RWPE2 (cell line): ENCODE measurements at regions not wholly inside any gene's neighbourhood (a gene's known extent, or its start where the extent isn't known, plus 50 kb on each side); places are given as distances from the start of the nearest gene placed in this dataset.
A peak's percentile ranks its signal among the peaks of the same experiment; 100 is the strongest.

ENCODE experiments used
- ATAC-seq: fragments of 200-7000 bp; cut with Tn5 transposase; 3 replicates; pipeline ENCODE4 v1.9.1; 2021; ENCODE audit warnings: low read depth
- DNase-seq: peaks from one replicate; pipeline ENCODE4 v3.0.0-alpha.2; 2020; ENCODE audit warnings: low spot score
- H3K27ac ChIP-seq: fragments of 450-650 bp; 2 replicates; pipeline ENCODE4 v1.5.1; 2017; ENCODE audit warnings: mild to moderate bottlenecking; ENCODE audit not compliant: poor library complexity, severe bottlenecking
- H3K27me3 ChIP-seq: fragments of 250-450 bp; sonication (Bioruptor Pico); 2 replicates; pipeline ENCODE4 v1.5.1; 2021; ENCODE audit warnings: mild to moderate bottlenecking, moderate library complexity; ENCODE audit not compliant: insufficient read depth, poor library complexity, severe bottlenecking
- H3K36me3 ChIP-seq: fragments of 250-450 bp; sonication (Bioruptor Pico); 2 replicates; pipeline ENCODE4 v1.5.1; 2020; ENCODE audit warnings: low read depth, mild to moderate bottlenecking, moderate library complexity
- H3K4me1 ChIP-seq: fragments of 250-450 bp; sonication (Bioruptor Pico); 2 replicates; pipeline ENCODE4 v1.5.1; 2021; ENCODE audit warnings: mild to moderate bottlenecking, moderate library complexity; ENCODE audit not compliant: insufficient read depth, poor library complexity, severe bottlenecking
- H3K4me3 ChIP-seq: fragments of 250-450 bp; sonication (Bioruptor Pico); 2 replicates; pipeline ENCODE4 v1.5.1; 2021; ENCODE audit warnings: mild to moderate bottlenecking, moderate library complexity; ENCODE audit not compliant: severe bottlenecking
- H3K9me3 ChIP-seq: fragments of 250-450 bp; sonication (Bioruptor Pico); 2 replicates; pipeline ENCODE4 v1.5.1; 2021; ENCODE audit warnings: mild to moderate bottlenecking, moderate library complexity; ENCODE audit not compliant: severe bottlenecking
- TF ChIP-seq, protein P1 (sequence below): fragments of 450-650 bp; IDR thresholded peaks from one replicate; pipeline ENCODE4 v1.5.1; 2017; ENCODE audit warnings: mild to moderate bottlenecking, moderate library complexity; ENCODE audit not compliant: poor library complexity, severe bottlenecking

DNA sequence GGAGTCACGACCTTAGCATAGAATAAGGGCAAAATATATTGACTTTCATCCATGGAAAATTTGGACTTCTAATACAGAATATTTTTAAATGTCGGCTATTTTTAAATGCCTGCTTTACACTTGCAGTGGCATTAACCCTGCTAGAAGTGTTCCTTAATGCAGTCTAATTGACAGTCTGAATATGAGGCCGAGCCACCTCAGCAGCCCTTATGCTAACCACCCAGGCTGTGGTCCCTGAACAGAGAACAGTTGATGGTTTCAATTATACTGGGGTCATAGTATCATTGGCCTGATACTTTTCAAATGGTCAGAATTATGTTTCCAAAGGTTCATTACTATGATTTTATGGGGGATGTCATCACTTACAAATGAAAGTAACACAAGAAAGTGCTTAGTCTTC is 764.7 kb upstream of the SLITRK1 start:
- H3K36me3 ChIP-seq, result no peaks in the 10 kb centered on the region
- H3K9me3 ChIP-seq, result no peaks in the 10 kb centered on the region
- no peak overlapping the region for H3K4me3 ChIP-seq
- TF ChIP-seq, protein P1, sequence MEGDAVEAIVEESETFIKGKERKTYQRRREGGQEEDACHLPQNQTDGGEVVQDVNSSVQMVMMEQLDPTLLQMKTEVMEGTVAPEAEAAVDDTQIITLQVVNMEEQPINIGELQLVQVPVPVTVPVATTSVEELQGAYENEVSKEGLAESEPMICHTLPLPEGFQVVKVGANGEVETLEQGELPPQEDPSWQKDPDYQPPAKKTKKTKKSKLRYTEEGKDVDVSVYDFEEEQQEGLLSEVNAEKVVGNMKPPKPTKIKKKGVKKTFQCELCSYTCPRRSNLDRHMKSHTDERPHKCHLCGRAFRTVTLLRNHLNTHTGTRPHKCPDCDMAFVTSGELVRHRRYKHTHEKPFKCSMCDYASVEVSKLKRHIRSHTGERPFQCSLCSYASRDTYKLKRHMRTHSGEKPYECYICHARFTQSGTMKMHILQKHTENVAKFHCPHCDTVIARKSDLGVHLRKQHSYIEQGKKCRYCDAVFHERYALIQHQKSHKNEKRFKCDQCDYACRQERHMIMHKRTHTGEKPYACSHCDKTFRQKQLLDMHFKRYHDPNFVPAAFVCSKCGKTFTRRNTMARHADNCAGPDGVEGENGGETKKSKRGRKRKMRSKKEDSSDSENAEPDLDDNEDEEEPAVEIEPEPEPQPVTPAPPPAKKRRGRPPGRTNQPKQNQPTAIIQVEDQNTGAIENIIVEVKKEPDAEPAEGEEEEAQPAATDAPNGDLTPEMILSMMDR, result no peak
- no peak for ATAC-seq
- DNase-seq, result no peak
- peaks cover 17% of the 10 kb centered on the region for H3K4me1 ChIP-seq
- H3K27me3 ChIP-seq, result no peaks in the 10 kb centered on the region
- no peak overlapping the region for H3K27ac ChIP-seq

DNA sequence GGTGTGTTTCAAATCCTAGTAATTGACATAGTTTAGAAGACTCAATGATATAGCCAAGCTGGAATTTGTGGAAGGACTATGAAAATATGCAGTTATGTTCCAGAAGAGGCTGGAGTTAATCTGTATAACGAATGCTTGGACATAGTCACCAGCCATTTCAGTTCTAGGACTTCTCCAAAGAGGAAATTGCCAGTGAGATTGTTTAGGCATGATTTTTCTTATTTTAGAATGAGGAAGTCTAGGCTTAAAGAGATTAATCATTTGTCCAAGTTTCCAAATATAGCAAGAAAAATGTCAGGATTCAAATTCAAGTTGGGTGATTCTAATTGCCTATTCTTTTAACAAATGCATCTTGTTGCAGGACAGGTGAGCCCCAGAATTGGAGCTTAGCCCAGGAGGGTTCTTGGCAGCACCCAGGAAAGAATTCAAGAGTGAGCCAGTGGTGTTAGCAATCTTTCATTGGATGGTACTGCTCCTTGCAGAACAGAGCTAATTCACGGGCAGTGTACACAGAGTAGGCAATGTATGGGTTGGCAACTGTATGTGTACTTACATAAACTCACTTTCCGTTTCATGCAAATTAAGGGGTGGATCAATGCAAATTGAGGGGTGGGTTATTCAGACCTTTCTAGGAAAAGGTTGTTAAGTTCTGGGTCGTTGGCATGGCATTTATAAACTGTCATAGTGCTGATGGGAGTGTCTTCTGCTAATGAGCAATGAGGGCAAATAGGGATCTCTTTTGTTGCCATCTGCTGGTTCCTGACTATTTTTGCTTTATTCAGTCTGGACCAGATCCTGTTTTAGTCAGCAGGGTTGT is 763.1 kb upstream of the SLITRK1 start:
- DNase-seq (no peak), ATAC-seq (peak; percentile 65)
- Histone ChIP-seq H3K9me3 (no peaks in the 10 kb centered on the region), H3K4me3 (no peak overlapping the region), H3K4me1 (peaks cover 13% of the 10 kb centered on the region), H3K27me3 (no peaks in the 10 kb centered on the region), H3K27ac (no peak overlapping the region), H3K36me3 (no peaks in the 10 kb centered on the region)
- TF ChIP-seq, protein P1, result peak; percentile 23

DNA sequence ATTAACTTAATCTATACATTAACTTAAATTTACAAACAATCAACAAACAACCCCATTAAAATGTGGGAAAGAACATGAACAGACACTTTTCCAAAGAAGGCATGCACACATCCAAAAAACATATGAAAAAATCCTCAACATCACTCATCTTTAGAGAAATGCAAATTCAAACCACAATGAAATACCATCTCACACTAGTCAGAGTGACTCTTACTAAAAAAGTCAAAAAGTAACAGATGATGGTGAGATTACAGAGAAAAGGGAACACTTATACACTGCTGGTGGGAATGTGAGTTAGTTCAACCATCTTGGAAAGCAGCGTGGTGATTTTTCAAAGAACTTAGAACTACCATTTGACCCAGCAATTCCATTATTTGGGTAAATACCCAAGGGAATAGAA is 759.2 kb upstream of the SLITRK1 start:
- Histone ChIP-seq H3K4me3 (no peak overlapping the region), H3K36me3 (no peaks in the 10 kb centered on the region), H3K27ac (no peak overlapping the region), H3K27me3 (no peaks in the 10 kb centered on the region), H3K4me1 (peaks cover 6% of the 10 kb centered on the region), H3K9me3 (no peaks in the 10 kb centered on the region)
- ATAC-seq (no peak), DNase-seq (no peak)
- TF ChIP-seq, protein P1, result no peak

DNA sequence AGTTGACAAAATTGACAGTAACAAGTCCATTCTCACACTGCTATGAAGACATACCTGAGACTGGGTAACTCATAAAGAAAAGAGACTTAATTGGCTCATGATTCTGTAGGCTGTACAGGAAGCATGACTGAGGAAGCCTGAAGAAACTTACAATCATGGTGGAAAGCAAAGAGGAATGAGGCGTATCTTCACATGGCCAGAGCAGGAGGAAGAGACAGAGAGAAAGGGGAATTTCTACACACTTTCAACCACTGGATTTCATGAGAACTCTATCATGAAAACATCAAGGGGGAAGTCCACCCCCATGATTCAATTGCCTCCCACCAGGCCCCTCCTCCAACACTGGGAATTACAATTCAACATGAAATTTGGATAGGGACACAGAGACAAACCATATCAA is 758.4 kb upstream of the SLITRK1 start:
- H3K27me3 ChIP-seq, result no peaks in the 10 kb centered on the region
- no peak for DNase-seq
- H3K9me3 ChIP-seq, result no peaks in the 10 kb centered on the region
- no peak for ATAC-seq
- H3K4me3 ChIP-seq, result no peak overlapping the region
- no peaks in the 10 kb centered on the region for H3K36me3 ChIP-seq
- H3K4me1 ChIP-seq, result peaks cover 6% of the 10 kb centered on the region
- H3K27ac ChIP-seq, result no peak overlapping the region
- TF ChIP-seq, protein P1, result no peak

DNA sequence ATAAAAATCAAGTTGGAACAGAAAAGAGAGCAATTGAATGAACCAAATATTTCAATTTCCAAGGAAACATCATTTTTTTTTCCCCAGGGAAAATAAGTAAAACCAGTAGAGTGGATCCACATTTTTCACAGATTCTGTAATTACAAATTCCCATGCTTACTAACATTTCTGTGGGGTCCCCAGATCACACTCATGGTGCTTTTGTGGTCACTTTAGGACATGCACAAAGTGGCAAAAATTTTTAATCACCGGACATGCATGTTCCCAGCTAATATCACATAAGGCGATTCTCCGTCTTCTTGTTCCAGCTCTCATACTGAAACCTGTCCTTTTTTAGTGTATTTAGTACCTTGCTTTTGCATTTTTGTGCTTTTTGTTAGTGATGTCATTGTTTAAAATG is 748.2 kb upstream of the SLITRK1 start:
- no peaks in the 10 kb centered on the region for H3K36me3 ChIP-seq
- H3K27me3 ChIP-seq, result peaks cover 15% of the 10 kb centered on the region
- H3K4me3 ChIP-seq, result no peak overlapping the region
- ATAC-seq (no peak), DNase-seq (no peak)
- no peaks in the 10 kb centered on the region for H3K9me3 ChIP-seq
- no peak overlapping the region for H3K27ac ChIP-seq
- TF ChIP-seq, protein P1, result no peak
- no peaks in the 10 kb centered on the region for H3K4me1 ChIP-seq
